ENCODE measurements at regions not wholly inside any gene's neighbourhood (a gene's known extent, or its start where the extent isn't known, plus 50 kb on each side); places are given as distances from the start of the nearest gene placed in this dataset.

DNA sequence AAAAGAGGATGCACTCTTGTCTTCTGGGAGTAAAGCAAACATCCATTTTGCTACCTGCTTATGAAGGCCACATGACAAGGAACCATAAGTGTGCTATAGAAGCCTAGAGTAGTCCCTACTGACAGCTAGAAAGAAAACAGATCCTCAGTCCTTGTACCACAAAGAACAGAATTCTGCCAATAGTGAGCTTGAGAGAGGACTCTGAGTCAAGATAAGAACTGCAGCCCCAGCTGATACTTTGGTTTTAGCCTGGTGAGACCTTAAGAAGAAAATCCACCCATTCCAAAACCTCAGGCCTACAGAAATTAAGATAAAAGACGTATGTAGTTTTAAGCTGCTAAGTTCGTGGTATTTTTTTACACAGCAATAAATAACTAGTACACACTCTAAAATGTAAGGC, 914.6 kb downstream of the PCDH19 start:
- ChIA-PET RAD21 (ENCODE audit: low non-redundant PET in 1 of 2, low total read pairs in 2 of 2, uncharacterized antibody in 2 of 2, unreplicated experiment in 2 of 2) (no interaction called here), CTCF (no interaction called here), POLR2A (no interaction called here)
- Histone ChIP-seq H3K27ac (ENCODE audit: low read depth, low read length) (no peak overlapping the region), H3K9me2 (ENCODE audit: insufficient read depth) (no peaks in the 10 kb centered on the region), H3K9me3 (ENCODE audit: control insufficient read depth in 1 of 2, insufficient read depth in 1 of 2, low read depth in 1 of 2, low read length in 2 of 2) (no peaks in the 10 kb centered on the region), H3K27me3 (ENCODE audit: insufficient read depth, low read length) (no peaks in the 10 kb centered on the region), H3K4me1 (ENCODE audit: control insufficient read depth in 1 of 2, insufficient read depth in 2 of 2, low read length in 2 of 2) (no peaks in the 10 kb centered on the region), H3K36me3 (ENCODE audit: control insufficient read depth in 1 of 2, insufficient read depth in 2 of 2, low read length in 2 of 2) (no peaks in the 10 kb centered on the region), H4K20me1 (ENCODE audit: insufficient read depth) (no peaks in the 10 kb centered on the region), H2AFZ (ENCODE audit: low read depth, low read length, poor library complexity, severe bottlenecking) (no peak overlapping the region), H3K4me3 (replicated peaks in 1 of 2; ENCODE audit: low read depth in 1 of 2, low read length in 2 of 2) (no peak overlapping the region), H3K9ac (ENCODE audit: low read length) (no peak overlapping the region), H3K4me2 (ENCODE audit: low read length) (no peak overlapping the region), H3K79me2 (ENCODE audit: insufficient read depth, low read length) (no peaks in the 10 kb centered on the region)
- ATAC-seq (no peak), DNase-seq (ENCODE audit: low read depth, low spot score) (no peak)
- intact Hi-C loops (cut with micrococcal nuclease) = no loop called here
- TF ChIP-seq POLR2A (IDR thresholded peaks at IDR 0.05; ENCODE audit: borderline replicate concordance, extremely low read depth, insufficient read depth, insufficient read length) (no peak), JUND (IDR thresholded peaks at IDR 0.05) (no peak), TCF7L2 (IDR thresholded peaks at IDR 0.05; ENCODE audit: borderline replicate concordance, extremely low read depth, insufficient read depth, insufficient read length) (no peak), CEBPB (IDR thresholded peaks at IDR 0.05; ENCODE audit: low read depth) (no peak), EZH2 (IDR thresholded peaks at IDR 0.05) (no peak), SP1 (IDR thresholded peaks at IDR 0.05; ENCODE audit: low read depth) (no peak)
- BruUV-seq (replicated peaks) = no TSS peak

DNA sequence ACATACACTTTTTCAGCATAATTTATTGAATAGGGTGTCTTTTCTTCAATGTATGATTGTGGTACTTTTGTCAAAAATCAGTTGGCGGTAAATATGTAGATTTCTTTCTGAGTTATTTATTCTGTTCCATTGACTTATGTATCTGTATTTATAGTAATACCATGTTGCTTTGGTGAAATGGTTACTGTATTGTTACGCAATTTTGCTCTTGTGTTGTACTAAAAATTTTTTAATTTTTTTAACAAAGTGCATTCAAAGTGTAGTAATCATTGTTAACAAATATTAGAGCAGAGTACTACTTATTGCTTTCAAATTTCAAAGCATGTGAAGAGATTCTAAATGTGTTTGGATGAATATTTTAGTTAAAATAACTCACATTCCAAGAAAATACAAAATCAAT, 915.4 kb downstream of the PCDH19 start:
- no peaks in the 10 kb centered on the region for H3K79me2 ChIP-seq (ENCODE audit: insufficient read depth, low read length)
- H3K27me3 ChIP-seq (ENCODE audit: insufficient read depth, low read length) = no peaks in the 10 kb centered on the region
- ChIA-PET CTCF (no interaction called here), RAD21 (ENCODE audit: low non-redundant PET in 1 of 2, low total read pairs in 2 of 2, uncharacterized antibody in 2 of 2, unreplicated experiment in 2 of 2) (no interaction called here), POLR2A (no interaction called here)
- H3K9ac ChIP-seq (ENCODE audit: low read length) = no peak overlapping the region
- no peak overlapping the region for H2AFZ ChIP-seq (ENCODE audit: low read depth, low read length, poor library complexity, severe bottlenecking)
- intact Hi-C loops (cut with micrococcal nuclease) = no loop called here
- DNase-seq (ENCODE audit: low read depth, low spot score) (no peak), ATAC-seq (no peak)
- no peaks in the 10 kb centered on the region for H3K9me2 ChIP-seq (ENCODE audit: insufficient read depth)
- no peak for TF ChIP-seq POLR2AphosphoS5 (IDR thresholded peaks at IDR 0.05; ENCODE audit: low read depth, low read length)
- TF ChIP-seq, protein P1, sequence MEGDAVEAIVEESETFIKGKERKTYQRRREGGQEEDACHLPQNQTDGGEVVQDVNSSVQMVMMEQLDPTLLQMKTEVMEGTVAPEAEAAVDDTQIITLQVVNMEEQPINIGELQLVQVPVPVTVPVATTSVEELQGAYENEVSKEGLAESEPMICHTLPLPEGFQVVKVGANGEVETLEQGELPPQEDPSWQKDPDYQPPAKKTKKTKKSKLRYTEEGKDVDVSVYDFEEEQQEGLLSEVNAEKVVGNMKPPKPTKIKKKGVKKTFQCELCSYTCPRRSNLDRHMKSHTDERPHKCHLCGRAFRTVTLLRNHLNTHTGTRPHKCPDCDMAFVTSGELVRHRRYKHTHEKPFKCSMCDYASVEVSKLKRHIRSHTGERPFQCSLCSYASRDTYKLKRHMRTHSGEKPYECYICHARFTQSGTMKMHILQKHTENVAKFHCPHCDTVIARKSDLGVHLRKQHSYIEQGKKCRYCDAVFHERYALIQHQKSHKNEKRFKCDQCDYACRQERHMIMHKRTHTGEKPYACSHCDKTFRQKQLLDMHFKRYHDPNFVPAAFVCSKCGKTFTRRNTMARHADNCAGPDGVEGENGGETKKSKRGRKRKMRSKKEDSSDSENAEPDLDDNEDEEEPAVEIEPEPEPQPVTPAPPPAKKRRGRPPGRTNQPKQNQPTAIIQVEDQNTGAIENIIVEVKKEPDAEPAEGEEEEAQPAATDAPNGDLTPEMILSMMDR (IDR thresholded peaks at IDR 0.05 in 2 of 3, conservative IDR thresholded peaks at IDR 0.05 in 1 of 3; ENCODE audit: borderline replicate concordance in 1 of 3, insufficient read depth in 1 of 3, low read depth in 2 of 3, low read length in 2 of 3) = no peak
- TF ChIP-seq CBX3 (IDR thresholded peaks at IDR 0.05; ENCODE audit: low read depth) = no peak
- TF ChIP-seq, protein P2, sequence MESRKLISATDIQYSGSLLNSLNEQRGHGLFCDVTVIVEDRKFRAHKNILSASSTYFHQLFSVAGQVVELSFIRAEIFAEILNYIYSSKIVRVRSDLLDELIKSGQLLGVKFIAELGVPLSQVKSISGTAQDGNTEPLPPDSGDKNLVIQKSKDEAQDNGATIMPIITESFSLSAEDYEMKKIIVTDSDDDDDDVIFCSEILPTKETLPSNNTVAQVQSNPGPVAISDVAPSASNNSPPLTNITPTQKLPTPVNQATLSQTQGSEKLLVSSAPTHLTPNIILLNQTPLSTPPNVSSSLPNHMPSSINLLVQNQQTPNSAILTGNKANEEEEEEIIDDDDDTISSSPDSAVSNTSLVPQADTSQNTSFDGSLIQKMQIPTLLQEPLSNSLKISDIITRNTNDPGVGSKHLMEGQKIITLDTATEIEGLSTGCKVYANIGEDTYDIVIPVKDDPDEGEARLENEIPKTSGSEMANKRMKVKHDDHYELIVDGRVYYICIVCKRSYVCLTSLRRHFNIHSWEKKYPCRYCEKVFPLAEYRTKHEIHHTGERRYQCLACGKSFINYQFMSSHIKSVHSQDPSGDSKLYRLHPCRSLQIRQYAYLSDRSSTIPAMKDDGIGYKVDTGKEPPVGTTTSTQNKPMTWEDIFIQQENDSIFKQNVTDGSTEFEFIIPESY (IDR thresholded peaks at IDR 0.05; ENCODE audit: extremely low read depth, insufficient replicate concordance, low read length) = no peak
- no peak for TF ChIP-seq EZH2 (IDR thresholded peaks at IDR 0.05)
- no peaks in the 10 kb centered on the region for H4K20me1 ChIP-seq (ENCODE audit: insufficient read depth)
- H3K27ac ChIP-seq (ENCODE audit: low read depth, low read length) = no peak overlapping the region
- no peak overlapping the region for H3K4me2 ChIP-seq (ENCODE audit: low read length)
- H3K4me1 ChIP-seq (ENCODE audit: control insufficient read depth in 1 of 2, insufficient read depth in 2 of 2, low read length in 2 of 2) = no peaks in the 10 kb centered on the region
- H3K4me3 ChIP-seq (replicated peaks in 1 of 2; ENCODE audit: low read depth in 1 of 2, low read length in 2 of 2) = no peak overlapping the region
- BruUV-seq (replicated peaks) = no TSS peak
- no peaks in the 10 kb centered on the region for H3K9me3 ChIP-seq (ENCODE audit: control insufficient read depth in 1 of 2, insufficient read depth in 1 of 2, low read depth in 1 of 2, low read length in 2 of 2)
- no peaks in the 10 kb centered on the region for H3K36me3 ChIP-seq (ENCODE audit: control insufficient read depth in 1 of 2, insufficient read depth in 2 of 2, low read length in 2 of 2)
